GM21423 (cell line): ENCODE measurements at regions not wholly inside any gene's neighbourhood (a gene's known extent, or its start where the extent isn't known, plus 50 kb on each side); places are given as distances from the start of the nearest gene placed in this dataset.

Experiments used
- ATAC-seq: cut with Tn5 transposase; IDR thresholded peaks from one replicate; pipeline ENCODE4 v1.9.1; 2021; ENCODE audit warnings: mild to moderate bottlenecking, moderate library complexity; ENCODE audit not compliant: unreplicated experiment

- no peak for ATAC-seq
Measured at GRCh38 chr2:42865884-42866881, 73.8 kb upstream of the HAAO start.

GRCh38 chr2:42864641-42865280 lies 72.4 kb upstream of the HAAO start:
- no peak for ATAC-seq

- ATAC-seq = no peak
Measured at GRCh38 chr2:42864222-42864621, 71.8 kb upstream of the HAAO start.

- no peak for ATAC-seq
Measured at GRCh38 chr2:42863751-42864150, 71.4 kb upstream of the HAAO start.

- no peak for ATAC-seq
Measured at GRCh38 chr2:42863320-42863719, 70.9 kb upstream of the HAAO start.

- ATAC-seq = no peak
Measured at GRCh38 chr2:42862669-42863185, 70.3 kb upstream of the HAAO start.

- no peak for ATAC-seq
Measured at GRCh38 chr2:42861321-42861720, 68.9 kb upstream of the HAAO start.

GRCh38 chr2:42860319-42861094 lies 68.1 kb upstream of the HAAO start:
- ATAC-seq = no peak

- no peak for ATAC-seq
Measured at GRCh38 chr2:42859791-42860190, 67.4 kb upstream of the HAAO start.

GRCh38 chr2:42859006-42859552 lies 66.7 kb upstream of the HAAO start:
- ATAC-seq = no peak

GRCh38 chr2:42858140-42859005 lies 66.0 kb upstream of the HAAO start:
- ATAC-seq = no peak

- no peak for ATAC-seq
Measured at GRCh38 chr2:42856891-42857632, 64.7 kb upstream of the HAAO start.

- no peak for ATAC-seq
Measured at GRCh38 chr2:42856106-42856860, 63.9 kb upstream of the HAAO start.

- ATAC-seq = no peak
Measured at GRCh38 chr2:42855221-42855970, 63.0 kb upstream of the HAAO start.

- no peak for ATAC-seq
Measured at GRCh38 chr2:42854207-42854818, 61.9 kb upstream of the HAAO start.

GRCh38 chr2:42853549-42854206 lies 61.3 kb upstream of the HAAO start:
- ATAC-seq = no peak

GRCh38 chr2:42852798-42853197 lies 60.4 kb upstream of the HAAO start:
- ATAC-seq = no peak
